NCI-H2227 treated with DMSO at 0.1 percent for 48 hours (cell line): ENCODE measurements at regions not wholly inside any gene's neighbourhood (a gene's known extent, or its start where the extent isn't known, plus 50 kb on each side); places are given as distances from the start of the nearest gene placed in this dataset.
"Not testable (repeated sequence)": the region's sequence is repeated elsewhere in the genome, so short reads cannot be mapped to it uniquely, and the experiment has no call there.

Experiments
- DNase-seq: peaks from one replicate; lab custom pipeline; 2025; lab: John Stamatoyannopoulos, UW

DNA sequence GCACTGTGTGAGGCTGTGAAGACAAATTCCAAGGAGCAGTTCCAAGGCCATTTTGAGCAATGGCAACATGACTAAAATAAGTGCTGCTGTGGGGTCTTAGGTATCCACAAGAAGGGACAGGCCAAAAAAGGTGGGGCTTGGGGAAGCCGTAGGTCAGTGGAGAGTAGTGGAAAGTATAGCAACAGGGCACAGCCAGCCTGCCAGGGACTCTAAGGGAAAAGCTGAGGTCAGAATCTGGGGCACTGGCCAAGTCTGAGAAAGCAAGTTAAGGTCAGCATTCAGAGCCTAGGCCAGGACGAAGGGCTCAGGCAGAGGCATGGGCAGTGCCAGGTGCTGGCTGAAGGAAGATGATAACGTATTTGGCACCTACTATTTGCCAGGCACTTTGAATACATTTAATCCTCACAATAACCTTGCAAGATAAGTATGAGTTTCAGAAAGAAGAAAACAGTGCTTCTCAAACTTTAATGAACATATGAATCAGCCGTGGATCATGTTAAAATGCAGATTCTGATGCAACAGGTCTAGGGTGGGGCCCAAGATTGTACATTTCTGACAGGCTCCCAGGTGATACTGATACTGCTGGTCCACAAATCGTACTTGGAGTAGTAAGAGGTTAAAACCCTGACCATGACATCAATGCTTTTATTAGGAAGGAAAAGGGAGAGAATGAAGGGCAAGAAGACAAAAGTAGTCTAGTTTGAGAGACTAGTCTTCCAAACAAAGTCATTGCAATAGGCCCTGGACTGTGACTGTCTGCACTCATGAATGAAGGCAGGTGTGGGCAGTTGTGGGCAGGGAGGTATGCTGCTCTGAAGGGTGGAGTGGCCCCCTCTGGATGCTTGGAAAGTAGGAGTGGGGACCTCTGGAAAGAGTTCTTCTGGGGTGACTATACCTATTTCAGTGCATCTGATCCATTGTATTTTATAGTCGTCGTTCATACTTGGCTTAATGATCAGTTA, 106.3 kb upstream of the ANKRD28 start:
- DNase-seq: no peak

DNA sequence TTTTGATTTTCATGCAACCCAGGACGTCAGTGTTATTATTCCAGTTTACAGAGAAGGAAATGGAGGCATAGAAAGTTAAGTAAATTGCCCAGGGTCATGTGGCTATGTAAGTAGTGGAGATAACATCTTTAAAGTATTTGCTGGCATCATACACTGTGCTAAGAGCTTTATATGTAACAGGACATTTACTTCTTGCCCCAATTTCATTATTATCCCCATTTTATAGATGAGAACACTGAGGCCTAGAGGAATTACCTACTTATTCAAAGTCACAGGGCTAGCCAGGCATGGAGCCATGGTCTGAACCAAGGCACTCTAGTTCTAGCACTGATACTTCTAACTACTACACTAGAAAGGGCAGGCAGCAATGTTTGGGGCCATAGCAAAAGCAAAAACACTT, 107.3 kb upstream of the ANKRD28 start:
- no peak for DNase-seq

GRCh38 chr3:15907403-15907802, 109.6 kb upstream of the ANKRD28 start:
- DNase-seq: not testable (repeated sequence)

- DNase-seq: no peak
Observed at GRCh38 chr3:15918988-15919387, 121.2 kb upstream of the ANKRD28 start.

DNA sequence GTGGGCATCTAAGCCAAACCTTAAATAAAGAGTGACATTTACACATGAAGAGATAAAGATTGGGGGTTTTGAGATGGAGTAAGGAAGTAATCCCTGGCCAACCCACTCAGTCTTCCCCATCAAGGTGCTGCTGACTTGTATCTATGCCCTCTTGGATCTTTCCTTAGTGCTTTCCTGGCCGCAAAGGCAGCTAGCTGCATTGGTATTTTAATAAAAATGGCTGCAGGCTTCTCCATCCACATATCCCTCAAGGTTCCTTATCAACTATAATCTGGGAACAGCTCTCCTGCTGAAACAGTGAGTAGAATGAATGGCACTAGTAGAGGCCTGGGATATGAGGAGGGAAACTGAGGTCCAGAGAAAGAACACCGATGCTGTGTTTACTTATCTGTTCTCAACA, 122.2 kb upstream of the ANKRD28 start:
- no peak for DNase-seq

DNA sequence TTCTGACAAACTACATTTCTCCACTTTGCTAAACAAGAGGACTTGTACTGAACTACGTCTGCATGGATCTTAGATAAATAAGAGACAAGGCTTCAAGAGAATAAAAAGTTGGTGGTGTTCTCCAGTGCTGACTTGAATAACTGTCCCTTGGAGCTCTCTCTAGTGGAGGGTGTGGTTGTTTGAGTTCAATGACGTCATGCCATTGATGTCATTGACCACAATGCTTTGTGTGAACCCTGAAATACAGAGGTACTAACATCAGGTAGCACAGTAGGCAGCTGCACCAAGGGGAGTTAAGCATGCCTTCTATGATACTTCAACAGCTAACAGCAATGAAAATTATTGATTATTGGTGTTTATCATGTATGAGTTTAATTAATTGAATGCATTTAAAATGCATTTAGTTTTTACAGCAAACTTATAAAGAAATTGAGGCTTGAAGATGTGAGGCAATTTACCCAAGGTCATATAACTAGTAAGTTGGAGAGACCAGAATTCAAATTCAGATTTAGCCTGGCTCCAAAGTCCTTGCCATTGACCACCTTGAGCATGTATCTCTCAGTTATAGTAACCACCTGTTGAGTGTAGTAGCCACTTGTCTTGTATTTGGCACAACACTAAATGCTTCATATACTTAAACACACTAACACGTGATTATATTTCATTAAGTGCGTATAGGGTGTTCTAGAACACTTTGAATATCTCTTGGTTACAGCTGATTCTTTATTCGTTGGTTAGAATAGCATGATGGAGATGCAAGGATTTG, 126.0 kb upstream of the ANKRD28 start:
- no peak for DNase-seq

DNA sequence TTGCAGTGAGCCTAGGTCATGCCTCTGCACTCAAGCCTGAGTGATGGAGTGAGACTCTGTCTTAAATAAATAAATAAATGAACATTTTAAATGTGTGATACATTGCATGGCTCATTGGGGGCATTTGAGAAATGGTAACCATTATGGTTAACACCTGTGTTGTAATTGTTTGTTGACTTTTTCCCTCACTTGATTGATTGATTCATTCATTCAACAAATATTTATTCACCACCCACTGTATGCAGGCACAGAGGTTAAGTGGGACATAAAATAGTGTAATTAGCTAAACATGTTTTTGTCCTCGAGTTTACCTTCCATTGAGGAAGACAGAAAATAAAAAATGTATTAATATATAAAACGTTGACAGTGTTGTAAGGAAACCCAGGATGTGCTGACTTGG, 127.1 kb upstream of the ANKRD28 start:
- no peak for DNase-seq

DNA sequence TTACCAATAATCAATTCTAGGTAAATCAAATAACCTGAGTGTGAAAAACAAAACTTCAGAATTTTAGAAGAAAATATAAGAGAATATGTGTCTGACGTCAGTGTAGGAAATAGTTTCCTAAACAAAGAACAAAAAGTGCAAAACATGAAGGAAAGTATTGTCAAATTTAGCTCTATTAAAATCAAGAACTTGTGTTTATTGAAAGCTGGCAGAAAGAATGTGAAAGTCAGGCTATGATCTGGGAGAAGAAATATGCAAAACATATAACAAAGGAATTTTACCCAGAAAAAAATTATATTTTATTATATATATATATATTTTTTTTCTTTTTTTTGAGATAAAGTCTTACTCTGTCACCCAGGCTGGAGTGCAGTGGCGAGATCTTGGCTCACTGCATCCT, 129.1 kb upstream of the ANKRD28 start:
- no peak for DNase-seq

- no peak for DNase-seq
Observed at GRCh38 chr3:15927969-15928368, 130.2 kb upstream of the ANKRD28 start.

DNA sequence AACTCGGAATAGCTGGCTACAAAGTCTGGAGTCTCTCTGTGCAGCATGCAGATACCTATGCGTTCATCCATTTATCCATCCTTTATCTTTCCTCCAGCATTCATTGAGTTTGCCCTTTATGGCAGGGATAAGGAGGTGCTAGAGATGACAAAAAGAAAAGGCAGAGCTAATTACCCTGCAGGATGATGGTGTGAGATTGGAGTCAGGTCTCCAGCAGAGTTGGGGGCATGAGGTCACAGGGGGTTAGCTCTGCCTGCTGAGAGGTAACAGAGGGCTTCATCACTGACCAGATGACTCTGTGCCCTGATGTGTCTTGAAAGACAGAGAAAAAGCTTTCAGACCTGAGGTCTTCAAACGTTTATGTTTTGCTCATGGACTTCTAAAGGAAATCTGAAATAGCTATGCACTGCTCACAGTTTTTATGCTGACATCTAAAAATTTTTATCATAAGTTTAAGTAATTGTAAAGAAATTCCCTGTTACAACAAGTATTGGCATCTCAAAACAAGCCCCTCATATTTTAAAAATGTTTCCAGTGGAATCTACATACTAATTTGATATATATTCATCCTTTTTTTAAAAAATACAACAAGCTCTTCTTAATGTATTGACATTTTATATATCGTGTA, 132.3 kb upstream of the ANKRD28 start:
- DNase-seq: no peak

- DNase-seq: peak; percentile 70
Observed at GRCh38 chr3:15932348-15933300, 134.8 kb upstream of the ANKRD28 start.

- no peak for DNase-seq
Observed at GRCh38 chr3:15933439-15934139, 135.8 kb upstream of the ANKRD28 start.

GRCh38 chr3:15934389-15935195, 136.8 kb upstream of the ANKRD28 start:
- no peak for DNase-seq

- DNase-seq: no peak
Observed at GRCh38 chr3:15936312-15936711, 138.5 kb upstream of the ANKRD28 start.

DNA sequence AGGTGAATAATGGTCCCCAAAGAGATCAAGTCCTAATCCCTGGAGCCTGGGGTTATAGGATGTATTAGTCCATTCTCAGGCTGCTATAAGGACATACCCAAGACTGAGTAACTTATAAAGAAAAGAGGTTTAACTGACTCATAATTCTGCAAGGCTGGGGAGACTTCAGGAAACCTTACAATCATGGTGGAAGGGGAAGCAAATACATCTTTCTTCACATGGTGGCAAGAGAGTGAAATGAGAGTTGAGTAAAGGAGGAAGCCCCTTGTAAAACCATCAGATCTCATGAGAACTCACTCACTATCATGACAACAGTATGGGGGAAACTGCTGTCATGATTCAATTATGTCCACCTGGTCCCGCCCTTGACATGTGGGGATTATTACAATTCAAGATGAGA, 142.9 kb upstream of the ANKRD28 start:
- no peak for DNase-seq

DNA sequence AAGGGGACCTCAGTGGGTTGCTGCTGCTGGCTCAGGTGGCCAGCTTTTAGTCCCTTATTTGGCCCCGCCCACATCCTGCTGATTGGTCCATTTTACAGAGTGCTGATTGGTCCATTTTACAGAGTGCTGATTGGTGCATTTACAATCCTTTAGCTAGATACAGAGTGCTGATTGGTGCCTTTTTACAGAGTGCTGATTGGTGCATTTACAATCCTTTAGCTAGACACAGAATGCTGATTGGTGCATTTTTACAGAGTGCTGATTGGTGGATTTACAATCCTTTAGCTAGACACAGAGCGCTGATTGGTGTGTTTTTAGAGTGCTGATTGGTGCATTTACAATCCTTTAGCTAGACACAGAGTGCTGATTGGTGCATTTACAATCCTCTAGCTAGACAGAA, 143.7 kb upstream of the ANKRD28 start:
- not testable (repeated sequence) for DNase-seq

DNA sequence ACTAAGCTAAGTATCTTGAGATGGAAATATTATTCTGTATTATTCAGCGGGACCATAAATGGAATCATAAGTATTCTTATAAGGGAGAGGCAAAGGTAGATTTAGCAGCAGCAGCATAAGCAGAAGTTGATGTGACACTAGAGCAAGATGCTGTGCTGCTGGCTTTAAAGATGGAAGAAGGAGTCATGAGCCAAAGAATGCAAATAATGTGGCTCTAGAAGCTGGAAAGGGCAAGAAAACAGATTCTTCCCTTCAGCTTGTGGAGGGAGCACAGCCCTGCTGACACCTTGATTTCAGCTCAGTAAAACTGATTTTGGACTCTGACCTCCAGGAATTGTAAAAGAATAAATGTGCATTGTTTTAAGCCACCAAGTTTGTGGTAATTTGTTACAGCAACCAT, 144.2 kb upstream of the ANKRD28 start:
- no peak for DNase-seq

- no peak for DNase-seq
Observed at GRCh38 chr3:15942462-15942861, 144.7 kb upstream of the ANKRD28 start.

GRCh38 chr3:15942936-15943335, 145.2 kb upstream of the ANKRD28 start:
- DNase-seq: no peak

DNA sequence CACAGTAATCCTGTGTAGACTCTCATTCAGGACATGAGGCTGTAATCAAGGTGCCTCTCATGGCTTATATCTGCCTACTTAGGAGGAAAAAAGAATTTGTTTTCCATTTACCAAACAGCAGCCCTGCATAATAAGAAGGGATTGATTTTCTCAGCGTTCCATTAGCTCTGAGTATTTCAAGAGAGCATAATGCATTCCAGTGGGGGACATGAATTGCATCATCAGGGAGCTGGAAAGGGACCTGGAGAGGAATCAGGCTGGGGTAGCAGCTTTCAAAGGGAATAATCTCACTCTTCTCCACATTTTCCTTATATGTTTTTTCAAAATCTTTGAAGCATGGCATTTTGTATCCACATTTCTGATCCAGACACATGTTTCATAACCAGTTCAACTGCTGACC, 150.6 kb upstream of the ANKRD28 start:
- DNase-seq: no peak
